K562 (cell line): ENCODE measurements at regions not wholly inside any gene's neighbourhood (a gene's known extent, or its start where the extent isn't known, plus 50 kb on each side); places are given as distances from the start of the nearest gene placed in this dataset.
A peak's percentile ranks its signal among the peaks of the same experiment; 100 is the strongest.

Experiments
- ATAC-seq: fragments of 200-7000 bp; cut with Tn5 transposase; 3 replicates; pipeline ENCODE4 v1.9.1; 2020; ENCODE audit warnings: moderate library complexity
- BruUV-seq: library from RNA; stranded (reverse); fragments of 400-500 nt; replicated peaks from 2 replicates; lab custom pipeline; 2021; lab: Mats Ljungman, UMichigan
- CTCF ChIA-PET: fragments of 300-600 bp; formaldehyde crosslinking; extraction: SDS; loops from one replicate; lab custom pipeline; 2021; ENCODE audit warnings: low intra/inter-chr PET ratio; lab: Yijun Ruan, JAX
- POLR2A ChIA-PET: fragments of 300-600, 350-650 bp; sonication (Branson Sonifier 250); formaldehyde crosslinking; extraction: SDS; loops from one replicate; lab custom pipeline; 2021; ENCODE audit warnings: antibody characterized with exemption, inconsistent platforms; lab: Yijun Ruan, JAX
- DNase-seq, 4 experiments: peaks; one replicate each; pipeline versions ENCODE4 v3.0.0 to v3.0.0-alpha.2; 2011 to 2018; ENCODE audit warnings: low spot score in 3 of 4, mixed read lengths in 3 of 4; ENCODE audit errors: extremely low read depth in 1 of 4
- FAIRE-seq: peaks from 2 replicates; lab custom pipeline; 2011; peaks lifted over from hg19 to GRCh38; lab: Jason Lieb, UNC
- H2AFZ ChIP-seq: 2 replicates; pipeline ENCODE4 v1.6.0; 2011; ENCODE audit warnings: low read depth, low read length, control low read depth, inconsistent platforms
- H3K27ac ChIP-seq: fragments of 200-600 bp; 3 replicates; pipeline ENCODE4 v1.8.0; 2011; ENCODE audit warnings: low read depth, mild to moderate bottlenecking, control low read depth, inconsistent platforms, low read length, moderate library complexity, mixed read lengths; ENCODE audit errors: extremely low read depth
- H3K27me3 ChIP-seq, 2 experiments: fragments of 300-600 bp in 1 of 2; 2 replicates in 1 of 2; 3 replicates in 1 of 2; pipeline versions ENCODE4 v1.6.0 to v1.8.0; 2011; ENCODE audit warnings: inconsistent platforms in 2 of 2, low read length in 2 of 2, mild to moderate bottlenecking in 1 of 2, mixed read lengths in 1 of 2, moderate library complexity in 1 of 2; ENCODE audit not compliant: control insufficient read depth in 2 of 2, insufficient read depth in 2 of 2
- H3K36me3 ChIP-seq: fragments of 300-600 bp; 3 replicates; pipeline ENCODE4 v1.8.0; 2011; ENCODE audit warnings: mild to moderate bottlenecking, low read length, inconsistent platforms; ENCODE audit not compliant: control insufficient read depth, insufficient read depth
- H3K4me1 ChIP-seq, 2 experiments: fragments of 200-600 bp in 1 of 2; replicated peaks in 1 of 2; 2 replicates in 1 of 2; 3 replicates in 1 of 2; pipeline versions ENCODE4 v1.5.1 to v1.8.0; 2011; ENCODE audit warnings: inconsistent platforms in 2 of 2, low read length in 2 of 2, mild to moderate bottlenecking in 1 of 2, mixed read lengths in 1 of 2, moderate library complexity in 1 of 2; ENCODE audit not compliant: control insufficient read depth in 2 of 2, insufficient read depth in 2 of 2
- H3K4me2 ChIP-seq: 2 replicates; pipeline ENCODE4 v1.6.1; 2011; ENCODE audit warnings: low read length, control low read depth, inconsistent platforms, mixed read lengths; ENCODE audit not compliant: insufficient read depth
- H3K4me3 ChIP-seq: fragments of 200-600 bp; sonication (generic), shearing (Covaris generic); 2 replicates; pipeline ENCODE4 v1.5.1; 2016; ENCODE audit warnings: control low read depth, inconsistent platforms
- H3K79me2 ChIP-seq: fragments of 200-600 bp; 3 replicates; pipeline ENCODE4 v1.8.0; 2011; ENCODE audit warnings: low read length, inconsistent platforms; ENCODE audit not compliant: control insufficient read depth, insufficient read depth
- H3K9ac ChIP-seq, 2 experiments: 2 replicates each; pipeline versions ENCODE4 v1.6.0 to v1.6.1; 2011; ENCODE audit warnings: low read depth in 2 of 2, low read length in 2 of 2, control low read depth in 1 of 2, inconsistent platforms in 1 of 2, mild to moderate bottlenecking in 1 of 2, mixed read lengths in 1 of 2; ENCODE audit not compliant: insufficient read depth in 1 of 2
- H3K9me1 ChIP-seq: one replicate; pipeline ENCODE4 v1.6.0; 2011; ENCODE audit warnings: inconsistent platforms, mild to moderate bottlenecking, low read length, moderate library complexity; ENCODE audit not compliant: control insufficient read depth, insufficient read depth
- H3K9me3 ChIP-seq: replicated peaks from 2 replicates; pipeline ENCODE4 v1.5.1; 2011; ENCODE audit warnings: low read depth, low read length, inconsistent platforms; ENCODE audit not compliant: control insufficient read depth, insufficient read depth
- H4K20me1 ChIP-seq: replicated peaks from 2 replicates; pipeline ENCODE4 v1.6.1; 2011; ENCODE audit warnings: low read length, inconsistent platforms, mixed read lengths; ENCODE audit not compliant: control insufficient read depth, insufficient read depth
- CBFA2T3 ChIP-seq: fragments of 450-650 bp; IDR thresholded peaks from 2 replicates; pipeline ENCODE4 v1.6.1; 2017
- RHOXF2B ChIP-seq: fragments of 250-450 bp; sonication (Bioruptor Pico); conservative IDR thresholded peaks from 2 replicates; pipeline ENCODE4 v1.5.1; 2021
- ZNF316 ChIP-seq: fragments of 450-650 bp; IDR thresholded peaks from 2 replicates; pipeline ENCODE4 v1.6.1; 2016
- ZNF354B ChIP-seq: fragments of 250-450 bp; sonication (Bioruptor Pico); IDR thresholded peaks from 2 replicates; pipeline ENCODE4 v1.4.0; 2020
- WGBS: fragments of 100-300 bp; shearing (Covaris generic); methylation state at CpG from one replicate; pipeline ENCODE4 v1.1.6; 2016; ENCODE audit warnings: low coverage, mixed read lengths; ENCODE audit not compliant: insufficient coverage; ENCODE audit errors: missing lambda C conversion rate; 5-methylcytosine and 5-hydroxymethylcytosine counted together
- in situ Hi-C: fragments of 300-500 bp; cut with MboI; formaldehyde crosslinking; loops from 4 replicates; pipeline ENCODE4 v1.15.0; 2018; ENCODE audit warnings: inconsistent platforms, mixed read lengths
- intact Hi-C: fragments of 100-400 bp; cut with micrococcal nuclease; formaldehyde crosslinking; loops from 2 replicates; pipeline ENCODE4 v1.14.2; 2022
- TF ChIP-seq, protein P1 (sequence below): fragments of 150-350 bp; IDR thresholded peaks from 2 replicates; pipeline ENCODE4 v1.6.1; 2014; ENCODE audit warnings: low read depth, mild to moderate bottlenecking, low read length, borderline replicate concordance

DNA sequence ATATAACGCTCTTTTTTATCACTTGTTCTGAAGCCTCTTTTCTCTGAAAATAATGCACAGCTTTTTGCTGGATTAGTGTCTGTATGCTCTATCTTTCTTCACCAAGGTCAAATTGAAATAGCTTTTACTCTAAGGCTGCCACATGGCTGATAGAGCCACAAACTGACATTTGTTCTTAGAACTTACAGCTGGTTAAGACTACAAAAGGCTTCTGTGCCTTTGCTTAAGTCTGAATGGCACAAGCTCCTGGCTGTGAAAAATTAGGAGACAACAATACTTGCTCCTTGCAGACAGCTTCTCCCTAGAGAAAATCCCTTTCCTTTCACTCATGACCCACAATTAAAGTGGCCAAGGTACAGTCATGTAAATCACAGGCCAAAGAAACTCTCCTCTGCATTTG, 515.3 kb downstream of the DSC3 start:
- FAIRE-seq (no peak), ATAC-seq (no peak), DNase-seq (no peak)
- TF ChIP-seq, protein P1, sequence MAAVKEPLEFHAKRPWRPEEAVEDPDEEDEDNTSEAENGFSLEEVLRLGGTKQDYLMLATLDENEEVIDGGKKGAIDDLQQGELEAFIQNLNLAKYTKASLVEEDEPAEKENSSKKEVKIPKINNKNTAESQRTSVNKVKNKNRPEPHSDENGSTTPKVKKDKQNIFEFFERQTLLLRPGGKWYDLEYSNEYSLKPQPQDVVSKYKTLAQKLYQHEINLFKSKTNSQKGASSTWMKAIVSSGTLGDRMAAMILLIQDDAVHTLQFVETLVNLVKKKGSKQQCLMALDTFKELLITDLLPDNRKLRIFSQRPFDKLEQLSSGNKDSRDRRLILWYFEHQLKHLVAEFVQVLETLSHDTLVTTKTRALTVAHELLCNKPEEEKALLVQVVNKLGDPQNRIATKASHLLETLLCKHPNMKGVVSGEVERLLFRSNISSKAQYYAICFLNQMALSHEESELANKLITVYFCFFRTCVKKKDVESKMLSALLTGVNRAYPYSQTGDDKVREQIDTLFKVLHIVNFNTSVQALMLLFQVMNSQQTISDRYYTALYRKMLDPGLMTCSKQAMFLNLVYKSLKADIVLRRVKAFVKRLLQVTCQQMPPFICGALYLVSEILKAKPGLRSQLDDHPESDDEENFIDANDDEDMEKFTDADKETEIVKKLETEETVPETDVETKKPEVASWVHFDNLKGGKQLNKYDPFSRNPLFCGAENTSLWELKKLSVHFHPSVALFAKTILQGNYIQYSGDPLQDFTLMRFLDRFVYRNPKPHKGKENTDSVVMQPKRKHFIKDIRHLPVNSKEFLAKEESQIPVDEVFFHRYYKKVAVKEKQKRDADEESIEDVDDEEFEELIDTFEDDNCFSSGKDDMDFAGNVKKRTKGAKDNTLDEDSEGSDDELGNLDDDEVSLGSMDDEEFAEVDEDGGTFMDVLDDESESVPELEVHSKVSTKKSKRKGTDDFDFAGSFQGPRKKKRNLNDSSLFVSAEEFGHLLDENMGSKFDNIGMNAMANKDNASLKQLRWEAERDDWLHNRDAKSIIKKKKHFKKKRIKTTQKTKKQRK: no peak
- no peak for TF ChIP-seq ZNF354B (CRISPR knock-in tag)
- no peak for TF ChIP-seq CBFA2T3
- TF ChIP-seq ZNF316: no peak
- no peak for TF ChIP-seq RHOXF2B (CRISPR knock-in tag)
- BruUV-seq: no TSS peak
- no peaks in the 10 kb centered on the region for H3K9me3 ChIP-seq
- WGBS: 17% methylated on average over 1 of the region's 1 CpG
- ChIA-PET POLR2A (interaction anchor here (0.6 kb wide), 1 partner anchor 515 kb away, joined by 3 read pairs; the partner anchor contains the start of gene DSC3), CTCF (no interaction called here)
- no peak overlapping the region for H3K27ac ChIP-seq
- no peaks in the 10 kb centered on the region for H4K20me1 ChIP-seq
- no peaks in the 10 kb centered on the region for H3K79me2 ChIP-seq
- H3K9ac ChIP-seq: no peak overlapping the region
- H3K4me3 ChIP-seq: no peak overlapping the region
- no peaks in the 10 kb centered on the region for H3K9me1 ChIP-seq
- no peak overlapping the region for H3K4me2 ChIP-seq
- intact Hi-C loops (no loop called here), in situ Hi-C loops (no loop called here)
- peaks cover 0 to 3% of the 10 kb centered on the region in 2 experiments; a peak in 1 of 5 replicates for H3K4me1 ChIP-seq
- H3K36me3 ChIP-seq: no peaks in the 10 kb centered on the region
- peak overlapping the region; percentile 57 for H2AFZ ChIP-seq
- H3K27me3 ChIP-seq: no peaks in the 10 kb centered on the region
